ENCODE measurements at regions not wholly inside any gene's neighbourhood (a gene's known extent, or its start where the extent isn't known, plus 50 kb on each side); places are given as distances from the start of the nearest gene placed in this dataset.

- H3K36me3 ChIP-seq: no peaks in the 10 kb centered on the region
- no peak for TF ChIP-seq CTCF (IDR thresholded peaks at IDR 0.05)
- no peaks in the 10 kb centered on the region for H3K27me3 ChIP-seq
- DNase-seq (ENCODE audit: low spot score in 2 of 2): no peak
- H3K9me3 ChIP-seq: no peaks in the 10 kb centered on the region
- H3K27ac ChIP-seq: no peak overlapping the region
- no peaks in the 10 kb centered on the region for H3K4me1 ChIP-seq
- H3K4me3 ChIP-seq: no peak overlapping the region
- intact Hi-C loops (cut with DNase I): no loop called here
Observed at GRCh38 chr7:94280851-94281250, 113.8 kb upstream of the COL1A2 start.

GRCh38 chr7:94284104-94284503 is 110.6 kb upstream of the COL1A2 start:
- DNase-seq (ENCODE audit: low spot score in 2 of 2): no peak
- intact Hi-C loops (cut with DNase I): no loop called here
- H3K27ac ChIP-seq: no peak overlapping the region

GRCh38 chr7:94286111-94286510 is 108.6 kb upstream of the COL1A2 start:
- no peaks in the 10 kb centered on the region for H3K36me3 ChIP-seq
- no peaks in the 10 kb centered on the region for H3K27me3 ChIP-seq
- H3K27ac ChIP-seq: no peak overlapping the region
- H3K4me3 ChIP-seq: no peak overlapping the region
- H3K9me3 ChIP-seq: no peaks in the 10 kb centered on the region
- intact Hi-C loops (cut with DNase I): loop anchor here (5.0 kb wide), 1 partner anchor 226 kb away; no protein-coding TSS in a partner anchor
- no peaks in the 10 kb centered on the region for H3K4me1 ChIP-seq
- no peak for TF ChIP-seq CTCF (IDR thresholded peaks at IDR 0.05)
- no peak for DNase-seq (ENCODE audit: low spot score in 2 of 2)

More at GRCh38 chr7:94284104-94284503, 110.6 kb upstream of the COL1A2 start:
- Histone ChIP-seq H3K36me3 (no peaks in the 10 kb centered on the region), H3K9me3 (no peaks in the 10 kb centered on the region), H3K27me3 (no peaks in the 10 kb centered on the region), H3K4me3 (no peak overlapping the region), H3K4me1 (no peaks in the 10 kb centered on the region)
- no peak for TF ChIP-seq CTCF (IDR thresholded peaks at IDR 0.05)

GRCh38 chr7:94288096-94288495 is 106.6 kb upstream of the COL1A2 start:
- intact Hi-C loops (cut with DNase I): loop anchor here (5.0 kb wide), 1 partner anchor 224 kb away; no protein-coding TSS in a partner anchor
- Histone ChIP-seq H3K27ac (no peak overlapping the region), H3K36me3 (no peaks in the 10 kb centered on the region), H3K9me3 (no peaks in the 10 kb centered on the region), H3K4me1 (no peaks in the 10 kb centered on the region), H3K27me3 (no peaks in the 10 kb centered on the region), H3K4me3 (no peak overlapping the region)
- TF ChIP-seq CTCF (IDR thresholded peaks at IDR 0.05): no peak
- no peak for DNase-seq (ENCODE audit: low spot score in 2 of 2)

- intact Hi-C loops (cut with DNase I): loop anchor here (1.0 to 5.0 kb wide), 2 partner anchors 147 to 223 kb away; no protein-coding TSS in a partner anchor
- peak; percentile 83 to 97 (median 97) for TF ChIP-seq CTCF (IDR thresholded peaks at IDR 0.05)
- Histone ChIP-seq H3K27ac (no peak overlapping the region), H3K4me3 (no peak overlapping the region), H3K4me1 (no peaks in the 10 kb centered on the region), H3K9me3 (no peaks in the 10 kb centered on the region), H3K27me3 (no peaks in the 10 kb centered on the region), H3K36me3 (no peaks in the 10 kb centered on the region)
- DNase-seq (ENCODE audit: low spot score in 2 of 2): peak in 1 of 2 donors; percentile 80
Observed at GRCh38 chr7:94289071-94289470, 105.6 kb upstream of the COL1A2 start.

All from ascending aorta (tissue), 2 donors.